ENCODE measurements at regions not wholly inside any gene's neighbourhood (a gene's known extent, or its start where the extent isn't known, plus 50 kb on each side); places are given as distances from the start of the nearest gene placed in this dataset.

GRCh38 chr15:72925661-72926060, 126.6 kb upstream of the NEO1 start:
- Histone ChIP-seq H3K36me3 (ENCODE audit: insufficient read depth, low read length) (no peaks in the 10 kb centered on the region), H3K4me1 (ENCODE audit: control insufficient read depth, insufficient read depth, low read length, unreplicated experiment) (no peaks in the 10 kb centered on the region), H2AFZ (ENCODE audit: low read length, unreplicated experiment) (no peak overlapping the region), H3K27me3 (ENCODE audit: insufficient read depth, low read length) (no peaks in the 10 kb centered on the region), H3K79me2 (ENCODE audit: control insufficient read depth, insufficient read depth, low read length, unreplicated experiment) (no peaks in the 10 kb centered on the region), H3K27ac (ENCODE audit: low read depth, low read length) (no peak overlapping the region), H3K4me3 (ENCODE audit: low read depth, low read length) (no peak overlapping the region)

DNA sequence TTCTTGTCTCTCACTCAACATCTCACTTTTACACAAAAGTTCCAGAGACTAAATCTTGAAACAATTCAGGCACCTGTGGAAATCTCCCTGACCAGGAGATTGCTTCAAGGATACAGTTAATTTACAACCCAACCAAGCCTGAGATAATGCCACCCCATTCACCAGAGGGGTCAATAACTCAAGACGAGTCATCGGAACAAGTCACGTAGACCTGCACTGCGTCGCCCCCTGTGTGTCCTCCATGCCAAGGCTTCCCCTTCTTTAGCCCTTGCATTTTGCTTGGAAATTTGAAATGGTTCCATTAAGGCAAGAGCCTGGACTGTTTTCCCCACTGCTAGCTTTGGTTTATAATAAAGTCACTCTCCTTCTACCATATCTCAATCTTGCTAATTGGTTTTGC, 129.0 kb upstream of the NEO1 start:
- Histone ChIP-seq H3K27ac (ENCODE audit: low read depth, low read length) (no peak overlapping the region), H3K36me3 (ENCODE audit: insufficient read depth, low read length) (no peaks in the 10 kb centered on the region), H2AFZ (ENCODE audit: low read length, unreplicated experiment) (no peak overlapping the region), H3K27me3 (ENCODE audit: insufficient read depth, low read length) (no peaks in the 10 kb centered on the region), H3K79me2 (ENCODE audit: control insufficient read depth, insufficient read depth, low read length, unreplicated experiment) (no peaks in the 10 kb centered on the region), H3K4me3 (ENCODE audit: low read depth, low read length) (no peak overlapping the region), H3K4me1 (ENCODE audit: control insufficient read depth, insufficient read depth, low read length, unreplicated experiment) (no peaks in the 10 kb centered on the region)

GRCh38 chr15:72920551-72920950, 131.7 kb upstream of the NEO1 start:
- H3K27me3 ChIP-seq (ENCODE audit: insufficient read depth, low read length): no peaks in the 10 kb centered on the region
- H3K36me3 ChIP-seq (ENCODE audit: insufficient read depth, low read length): no peaks in the 10 kb centered on the region
- H3K4me1 ChIP-seq (ENCODE audit: control insufficient read depth, insufficient read depth, low read length, unreplicated experiment): peaks cover 6% of the 10 kb centered on the region
- H3K79me2 ChIP-seq (ENCODE audit: control insufficient read depth, insufficient read depth, low read length, unreplicated experiment): no peaks in the 10 kb centered on the region
- H2AFZ ChIP-seq (ENCODE audit: low read length, unreplicated experiment): no peak overlapping the region
- no peak overlapping the region for H3K27ac ChIP-seq (ENCODE audit: low read depth, low read length)
- no peak overlapping the region for H3K4me3 ChIP-seq (ENCODE audit: low read depth, low read length)

DNA sequence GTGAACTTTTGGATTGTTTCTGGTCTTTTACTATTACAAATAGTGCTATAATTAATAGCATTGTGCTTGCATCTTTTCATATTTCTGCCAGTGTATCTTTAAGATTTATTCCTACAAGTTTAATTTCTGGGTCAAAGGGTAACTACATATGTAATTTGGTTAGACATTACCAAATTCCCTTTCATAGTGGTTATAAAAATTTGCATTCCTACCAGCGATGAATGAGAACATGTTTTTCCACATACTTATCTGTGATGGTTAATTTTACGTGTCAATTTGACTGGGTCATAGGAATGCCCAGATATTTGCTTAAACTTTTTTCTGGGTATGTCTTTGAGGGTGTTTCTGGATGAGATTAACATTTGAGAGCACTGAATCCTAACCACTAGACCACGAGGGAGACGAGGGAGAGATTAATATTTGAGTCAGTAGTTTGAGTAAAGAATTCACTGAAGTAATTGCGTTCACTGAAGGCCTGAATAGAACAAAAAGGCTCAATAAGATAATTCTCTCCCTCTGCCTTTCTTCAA, 132.3 kb upstream of the NEO1 start:
- H2AFZ ChIP-seq (ENCODE audit: low read length, unreplicated experiment): no peak overlapping the region
- H3K4me1 ChIP-seq (ENCODE audit: control insufficient read depth, insufficient read depth, low read length, unreplicated experiment): peaks cover 6% of the 10 kb centered on the region
- H3K27me3 ChIP-seq (ENCODE audit: insufficient read depth, low read length): no peaks in the 10 kb centered on the region
- no peak overlapping the region for H3K4me3 ChIP-seq (ENCODE audit: low read depth, low read length)
- no peaks in the 10 kb centered on the region for H3K79me2 ChIP-seq (ENCODE audit: control insufficient read depth, insufficient read depth, low read length, unreplicated experiment)
- H3K36me3 ChIP-seq (ENCODE audit: insufficient read depth, low read length): no peaks in the 10 kb centered on the region
- no peak overlapping the region for H3K27ac ChIP-seq (ENCODE audit: low read depth, low read length)

DNA sequence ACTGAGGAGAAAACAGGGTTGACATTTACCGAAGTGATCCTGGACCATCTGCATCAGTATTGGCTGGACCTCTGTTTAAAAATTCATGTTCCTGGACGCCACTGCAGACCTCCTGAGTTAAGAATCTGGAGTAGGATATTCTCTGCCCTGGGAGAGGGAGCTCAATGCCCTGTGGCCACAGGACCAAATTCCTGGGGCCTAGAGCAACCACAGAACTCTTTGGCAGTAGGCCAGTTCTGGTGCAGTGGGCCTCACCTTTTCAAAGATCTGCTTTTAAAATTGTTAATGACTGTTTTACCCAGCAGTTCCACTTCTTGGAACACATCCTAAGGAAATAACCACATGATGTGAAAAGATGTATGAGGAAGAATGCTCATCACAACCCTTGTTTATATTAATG, 133.3 kb upstream of the ADPGK start:
- Histone ChIP-seq H3K27ac (ENCODE audit: low read depth, low read length) (no peak overlapping the region), H3K79me2 (ENCODE audit: control insufficient read depth, insufficient read depth, low read length, unreplicated experiment) (no peaks in the 10 kb centered on the region), H2AFZ (ENCODE audit: low read length, unreplicated experiment) (no peak overlapping the region), H3K36me3 (ENCODE audit: insufficient read depth, low read length) (no peaks in the 10 kb centered on the region), H3K4me1 (ENCODE audit: control insufficient read depth, insufficient read depth, low read length, unreplicated experiment) (peaks cover 6% of the 10 kb centered on the region), H3K4me3 (ENCODE audit: low read depth, low read length) (no peak overlapping the region), H3K27me3 (ENCODE audit: insufficient read depth, low read length) (no peaks in the 10 kb centered on the region)

DNA sequence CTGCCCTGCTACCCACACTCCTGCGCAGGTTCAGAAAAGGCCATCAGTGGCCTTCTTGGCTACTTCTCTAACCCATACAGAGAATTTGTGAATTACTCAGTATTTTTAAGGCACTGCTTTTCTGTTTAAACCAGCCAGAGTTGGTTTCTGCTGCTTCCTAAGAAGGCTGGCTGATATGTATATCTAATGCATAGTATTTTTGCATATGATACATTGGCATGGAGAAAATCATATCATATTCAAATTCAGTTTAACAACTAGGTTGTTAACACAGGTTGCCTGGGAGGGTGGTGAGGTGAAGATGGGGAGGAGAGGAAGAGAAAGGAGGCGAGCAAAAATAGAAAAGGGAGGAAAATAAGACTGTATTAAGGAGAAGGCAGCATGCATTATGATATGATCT, 132.8 kb upstream of the ADPGK start:
- no peaks in the 10 kb centered on the region for H3K36me3 ChIP-seq (ENCODE audit: insufficient read depth, low read length)
- peaks cover 6% of the 10 kb centered on the region for H3K4me1 ChIP-seq (ENCODE audit: control insufficient read depth, insufficient read depth, low read length, unreplicated experiment)
- no peaks in the 10 kb centered on the region for H3K27me3 ChIP-seq (ENCODE audit: insufficient read depth, low read length)
- no peak overlapping the region for H2AFZ ChIP-seq (ENCODE audit: low read length, unreplicated experiment)
- no peaks in the 10 kb centered on the region for H3K79me2 ChIP-seq (ENCODE audit: control insufficient read depth, insufficient read depth, low read length, unreplicated experiment)
- no peak overlapping the region for H3K4me3 ChIP-seq (ENCODE audit: low read depth, low read length)
- H3K27ac ChIP-seq (ENCODE audit: low read depth, low read length): no peak overlapping the region

GRCh38 chr15:72915843-72916242, 132.3 kb upstream of the ADPGK start:
- Histone ChIP-seq H3K36me3 (ENCODE audit: insufficient read depth, low read length) (no peaks in the 10 kb centered on the region), H3K27ac (ENCODE audit: low read depth, low read length) (no peak overlapping the region), H3K27me3 (ENCODE audit: insufficient read depth, low read length) (no peaks in the 10 kb centered on the region), H2AFZ (ENCODE audit: low read length, unreplicated experiment) (no peak overlapping the region), H3K79me2 (ENCODE audit: control insufficient read depth, insufficient read depth, low read length, unreplicated experiment) (no peaks in the 10 kb centered on the region), H3K4me1 (ENCODE audit: control insufficient read depth, insufficient read depth, low read length, unreplicated experiment) (peaks cover 6% of the 10 kb centered on the region), H3K4me3 (ENCODE audit: low read depth, low read length) (no peak overlapping the region)

GRCh38 chr15:72912996-72913395, 129.4 kb upstream of the ADPGK start:
- H3K4me1 ChIP-seq (ENCODE audit: control insufficient read depth, insufficient read depth, low read length, unreplicated experiment): peaks cover 6% of the 10 kb centered on the region
- no peak overlapping the region for H2AFZ ChIP-seq (ENCODE audit: low read length, unreplicated experiment)
- H3K79me2 ChIP-seq (ENCODE audit: control insufficient read depth, insufficient read depth, low read length, unreplicated experiment): no peaks in the 10 kb centered on the region
- H3K4me3 ChIP-seq (ENCODE audit: low read depth, low read length): no peak overlapping the region
- H3K27ac ChIP-seq (ENCODE audit: low read depth, low read length): no peak overlapping the region
- no peaks in the 10 kb centered on the region for H3K27me3 ChIP-seq (ENCODE audit: insufficient read depth, low read length)
- H3K36me3 ChIP-seq (ENCODE audit: insufficient read depth, low read length): no peaks in the 10 kb centered on the region

DNA sequence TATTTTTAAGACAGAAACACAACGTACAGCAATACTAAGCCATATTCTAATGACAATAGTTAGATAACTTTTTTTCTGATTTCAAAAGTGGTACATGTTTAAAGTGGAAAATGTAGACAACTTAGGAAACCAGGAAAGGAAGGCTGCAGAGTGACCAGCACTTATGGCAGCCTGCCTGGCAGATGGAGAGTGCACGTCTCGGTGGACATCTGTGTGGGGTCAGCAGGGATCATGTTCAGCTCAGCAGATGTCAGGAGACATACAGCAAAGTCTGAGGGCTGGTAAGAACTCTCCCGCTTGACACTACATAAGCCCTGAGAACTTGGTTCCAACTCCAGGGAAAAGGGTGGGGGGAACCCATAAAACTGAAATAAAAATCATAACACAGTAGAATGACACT, 128.6 kb upstream of the ADPGK start:
- Histone ChIP-seq H3K4me1 (ENCODE audit: control insufficient read depth, insufficient read depth, low read length, unreplicated experiment) (peaks cover 5% of the 10 kb centered on the region), H3K27me3 (ENCODE audit: insufficient read depth, low read length) (no peaks in the 10 kb centered on the region), H3K79me2 (ENCODE audit: control insufficient read depth, insufficient read depth, low read length, unreplicated experiment) (no peaks in the 10 kb centered on the region), H3K27ac (ENCODE audit: low read depth, low read length) (no peak overlapping the region), H3K4me3 (ENCODE audit: low read depth, low read length) (no peak overlapping the region), H3K36me3 (ENCODE audit: insufficient read depth, low read length) (no peaks in the 10 kb centered on the region), H2AFZ (ENCODE audit: low read length, unreplicated experiment) (no peak overlapping the region)

DNA sequence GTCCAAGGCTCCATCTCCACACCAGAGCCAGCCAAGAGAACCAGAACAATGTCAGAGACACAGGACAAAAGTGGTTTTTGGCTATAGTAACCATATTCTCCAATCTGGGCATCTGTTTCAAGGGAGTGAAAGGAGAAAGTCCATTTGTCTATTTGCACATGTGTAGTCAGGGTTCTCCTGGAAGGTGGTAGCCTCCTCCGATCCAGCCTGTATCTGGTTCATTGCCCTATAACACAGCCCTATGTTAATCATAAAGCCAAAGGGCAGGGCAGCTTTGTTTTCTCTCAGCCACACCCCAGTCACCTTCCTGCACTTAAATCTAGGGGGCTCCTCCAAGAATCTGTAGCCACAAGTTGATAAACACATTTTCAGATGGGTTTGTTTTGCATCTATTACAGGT, 128.1 kb upstream of the ADPGK start:
- Histone ChIP-seq H3K4me3 (ENCODE audit: low read depth, low read length) (no peak overlapping the region), H3K27ac (ENCODE audit: low read depth, low read length) (no peak overlapping the region), H3K79me2 (ENCODE audit: control insufficient read depth, insufficient read depth, low read length, unreplicated experiment) (no peaks in the 10 kb centered on the region), H3K36me3 (ENCODE audit: insufficient read depth, low read length) (no peaks in the 10 kb centered on the region), H3K4me1 (ENCODE audit: control insufficient read depth, insufficient read depth, low read length, unreplicated experiment) (peaks cover under 1% of the 10 kb centered on the region), H2AFZ (ENCODE audit: low read length, unreplicated experiment) (no peak overlapping the region), H3K27me3 (ENCODE audit: insufficient read depth, low read length) (no peaks in the 10 kb centered on the region)

DNA sequence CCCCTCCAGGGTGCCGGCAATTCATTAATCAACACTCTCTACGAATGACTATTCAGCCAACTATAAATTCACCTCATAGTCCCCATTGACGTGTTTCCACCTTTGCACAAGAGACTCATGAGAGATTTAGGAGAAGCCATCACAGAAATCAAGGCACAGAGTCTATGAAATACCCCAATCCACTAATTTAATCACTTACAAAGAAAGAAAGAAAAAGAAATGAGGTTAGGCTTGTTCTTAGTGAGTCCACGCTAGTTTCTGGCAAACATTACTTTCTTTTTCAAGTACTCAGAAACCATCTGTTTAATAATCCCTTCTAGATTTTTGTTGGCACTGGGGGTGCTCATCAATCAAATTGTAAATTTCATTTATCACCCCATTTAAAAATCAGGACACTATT, 125.2 kb upstream of the ADPGK start:
- Histone ChIP-seq H3K27ac (ENCODE audit: low read depth, low read length) (no peak overlapping the region), H3K79me2 (ENCODE audit: control insufficient read depth, insufficient read depth, low read length, unreplicated experiment) (no peaks in the 10 kb centered on the region), H3K4me1 (ENCODE audit: control insufficient read depth, insufficient read depth, low read length, unreplicated experiment) (no peaks in the 10 kb centered on the region), H3K4me3 (ENCODE audit: low read depth, low read length) (no peak overlapping the region), H2AFZ (ENCODE audit: low read length, unreplicated experiment) (no peak overlapping the region), H3K36me3 (ENCODE audit: insufficient read depth, low read length) (no peaks in the 10 kb centered on the region), H3K27me3 (ENCODE audit: insufficient read depth, low read length) (no peaks in the 10 kb centered on the region)
